HepG2 (cell line): ENCODE measurements at regions not wholly inside any gene's neighbourhood (a gene's known extent, or its start where the extent isn't known, plus 50 kb on each side); places are given as distances from the start of the nearest gene placed in this dataset.
"Not testable (repeated sequence)": the region's sequence is repeated elsewhere in the genome, so short reads cannot be mapped to it uniquely, and the experiment has no call there.

Experiments
- ATAC-seq: fragments of 200-7000 bp; cut with Tn5 transposase; 3 replicates; pipeline ENCODE4 v1.9.1; 2020; ENCODE audit warnings: mild to moderate bottlenecking, moderate library complexity
- BruUV-seq: library from RNA; stranded (reverse); fragments of 400-500 nt; replicated peaks from 2 replicates; lab custom pipeline; 2021; lab: Mats Ljungman, UMichigan
- CTCF ChIA-PET: fragments of 300-600 bp; formaldehyde crosslinking; extraction: SDS; loops from one replicate; lab custom pipeline; 2021; ENCODE audit warnings: low total read pairs, inconsistent platforms, low intra/inter-chr PET ratio; lab: Yijun Ruan, JAX
- POLR2A ChIA-PET: fragments of 350-600 bp; sonication (Branson Sonifier 250); formaldehyde crosslinking; loops from one replicate; lab custom pipeline; 2020; ENCODE audit warnings: antibody characterized with exemption, inconsistent platforms; lab: Yijun Ruan, JAX
- DNase-seq: peaks from one replicate; pipeline ENCODE4 v3.0.0-alpha.2; 2015; ENCODE audit warnings: low spot score
- FAIRE-seq: peaks from 3 replicates; lab custom pipeline; 2011; peaks lifted over from hg19 to GRCh38; lab: Jason Lieb, UNC
- H2AFZ ChIP-seq: one replicate; pipeline ENCODE4 v1.6.1; 2011; ENCODE audit warnings: low read length, inconsistent platforms
- H3K27ac ChIP-seq: fragments of 300-600 bp; 3 replicates; pipeline ENCODE4 v1.8.0; 2011; ENCODE audit warnings: mixed run types, mild to moderate bottlenecking, mixed read lengths, low read length, inconsistent platforms; ENCODE audit not compliant: insufficient read depth; ENCODE audit errors: extremely low read length
- H3K27me3 ChIP-seq, 2 experiments: fragments of 200-600 bp in 1 of 2; 2 replicates in 1 of 2; 3 replicates in 1 of 2; pipeline versions ENCODE4 v1.6.0 to v1.8.0; 2011; ENCODE audit warnings: low read length in 2 of 2, mild to moderate bottlenecking in 2 of 2, moderate library complexity in 2 of 2, inconsistent platforms in 1 of 2; ENCODE audit not compliant: insufficient read depth in 2 of 2, control insufficient read depth in 1 of 2
- H3K36me3 ChIP-seq, 2 experiments: fragments of 200-600 bp in 1 of 2; replicated peaks in 1 of 2; 2 replicates in 1 of 2; 3 replicates in 1 of 2; pipeline versions ENCODE4 v1.5.1 to v1.8.0; 2011; ENCODE audit warnings: low read length in 2 of 2, inconsistent platforms in 1 of 2; ENCODE audit not compliant: insufficient read depth in 2 of 2, control insufficient read depth in 1 of 2
- H3K4me1 ChIP-seq: 2 replicates; pipeline ENCODE4 v1.5.1; 2012; ENCODE audit warnings: low read length, inconsistent platforms; ENCODE audit not compliant: insufficient read depth
- H3K4me2 ChIP-seq: 2 replicates; pipeline ENCODE4 v1.6.0; 2011; ENCODE audit warnings: low read depth, low read length, inconsistent platforms
- H3K4me3 ChIP-seq, 3 experiments: fragments of 200-600 bp in 1 of 3; sonication (generic), shearing (Covaris generic) in 1 of 3; replicated peaks in 1 of 3; 2 replicates each; pipeline ENCODE4 v1.5.1; 2011 to 2016; ENCODE audit warnings: low read length in 3 of 3, inconsistent platforms in 2 of 3, low read depth in 2 of 3, mild to moderate bottlenecking in 2 of 3, control low read depth in 1 of 3, mixed read lengths in 1 of 3; ENCODE audit not compliant: insufficient read depth in 1 of 3
- H3K79me2 ChIP-seq: one replicate; pipeline ENCODE4 v1.6.1; 2011; ENCODE audit warnings: low read length, inconsistent platforms; ENCODE audit not compliant: insufficient read depth
- H3K9ac ChIP-seq: 2 replicates; pipeline ENCODE4 v1.6.0; 2011; ENCODE audit warnings: mild to moderate bottlenecking, low read depth, low read length, inconsistent platforms; ENCODE audit not compliant: insufficient read depth
- H3K9me3 ChIP-seq: 2 replicates; pipeline ENCODE4 v1.5.1; 2012; ENCODE audit warnings: mild to moderate bottlenecking, low read length
- H4K20me1 ChIP-seq: 2 replicates; pipeline ENCODE4 v1.6.0; 2011; ENCODE audit warnings: inconsistent platforms, mild to moderate bottlenecking, low read length, moderate library complexity; ENCODE audit not compliant: insufficient read depth
- CEBPB ChIP-seq: IDR thresholded peaks from 2 replicates; pipeline ENCODE4 v1.6.1; 2011; ENCODE audit warnings: low read depth, low read length, improper control_type of control experiment, borderline replicate concordance
- CHD2 ChIP-seq: IDR thresholded peaks from 2 replicates; pipeline ENCODE4 v1.6.1; 2011; ENCODE audit warnings: low read depth, low read length, improper control_type of control experiment
- FOXK1 ChIP-seq: sonication (generic); formaldehyde crosslinking; IDR thresholded peaks from 2 replicates; pipeline ENCODE4 v1.4.0; 2020; ENCODE audit warnings: low read depth, missing genetic modification reagents, borderline replicate concordance
- KLF6 ChIP-seq: IDR thresholded peaks from 2 replicates; pipeline ENCODE4 v1.8.0; 2016; ENCODE audit warnings: missing biosample characterization, missing genetic modification reagents
- NCOA1 ChIP-seq: sonication (generic); formaldehyde crosslinking; IDR thresholded peaks from 2 replicates; pipeline ENCODE4 v1.9.0; 2021; ENCODE audit warnings: missing genetic modification reagents
- PITX1 ChIP-seq: sonication (generic); formaldehyde crosslinking; IDR thresholded peaks from 2 replicates; pipeline ENCODE4 v1.5.1; 2020; ENCODE audit warnings: mild to moderate bottlenecking, missing genetic modification reagents
- SP2 ChIP-seq: sonication (generic); formaldehyde crosslinking; IDR thresholded peaks from 2 replicates; pipeline ENCODE4 v1.5.1; 2020; ENCODE audit warnings: mild to moderate bottlenecking, missing genetic modification reagents
- TBX2 ChIP-seq: sonication (generic); formaldehyde crosslinking; IDR thresholded peaks from 2 replicates; pipeline ENCODE4 v1.5.0; 2020; ENCODE audit warnings: missing genetic modification reagents, mild to moderate bottlenecking, borderline replicate concordance
- ZNF160 ChIP-seq: sonication (generic); formaldehyde crosslinking; IDR thresholded peaks from 2 replicates; pipeline ENCODE4 v1.8.0; 2022; ENCODE audit warnings: mild to moderate bottlenecking, inconsistent platforms, missing genetic modification reagents
- ZNF224 ChIP-seq: sonication (generic); formaldehyde crosslinking; IDR thresholded peaks from 2 replicates; pipeline ENCODE4 v1.5.0; 2020; ENCODE audit warnings: mild to moderate bottlenecking, missing genetic modification reagents
- ZNF317 ChIP-seq: sonication (generic); formaldehyde crosslinking; IDR thresholded peaks from 2 replicates; pipeline ENCODE4 v1.5.0; 2020; ENCODE audit warnings: mild to moderate bottlenecking, missing genetic modification reagents
- ZNF703 ChIP-seq: sonication (generic); formaldehyde crosslinking; IDR thresholded peaks from 2 replicates; pipeline ENCODE4 v1.5.1; 2020; ENCODE audit warnings: missing genetic modification reagents, mild to moderate bottlenecking, moderate library complexity, borderline replicate concordance
- WGBS: methylation state at CpG from one replicate; pipeline ENCODE4 v1.1.6; 2017; ENCODE audit warnings: low lambda C conversion rate; 5-methylcytosine and 5-hydroxymethylcytosine counted together
- in situ Hi-C: cut with HindIII; loops from 2 replicates; pipeline ENCODE4 v1.10.0; 2017; ENCODE audit warnings: low pct_unique_long_range_greater_than_20kb; ENCODE audit not compliant: extremely low pct_ligation_motif_present
- intact Hi-C: fragments of 100-400 bp; cut with micrococcal nuclease; formaldehyde crosslinking; loops from one replicate; pipeline ENCODE4 v1.10.0; 2022; ENCODE audit not compliant: unreplicated experiment
- TF ChIP-seq, protein P1 (sequence below): sonication (generic); formaldehyde crosslinking; IDR thresholded peaks from 2 replicates; pipeline ENCODE4 v1.8.0; 2022; ENCODE audit warnings: missing genetic modification reagents, mild to moderate bottlenecking, borderline replicate concordance
- TF ChIP-seq, protein P2 (sequence below): IDR thresholded peaks from 2 replicates; pipeline ENCODE4 v1.6.1; 2016; ENCODE audit warnings: low read depth, borderline replicate concordance

DNA sequence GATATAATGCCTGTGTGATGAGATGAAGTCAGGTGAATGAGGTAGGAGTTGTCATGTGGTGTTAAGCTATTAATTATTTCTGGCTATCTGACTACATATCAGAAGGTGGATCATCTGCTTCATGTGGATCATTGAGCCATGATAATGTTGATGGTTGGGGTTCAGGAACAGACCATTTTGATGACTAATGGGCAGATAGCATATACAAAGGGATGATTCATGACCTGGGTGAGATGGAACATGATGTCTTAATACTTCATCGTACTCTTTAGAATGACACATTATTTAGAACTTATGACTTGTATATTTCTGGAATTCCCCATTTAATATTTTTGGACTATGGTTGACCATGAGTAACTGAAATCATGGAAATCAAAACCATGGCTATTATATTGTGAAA lies 155.1 kb downstream of the OR13A1 start (continued):
- TF ChIP-seq, protein P1, sequence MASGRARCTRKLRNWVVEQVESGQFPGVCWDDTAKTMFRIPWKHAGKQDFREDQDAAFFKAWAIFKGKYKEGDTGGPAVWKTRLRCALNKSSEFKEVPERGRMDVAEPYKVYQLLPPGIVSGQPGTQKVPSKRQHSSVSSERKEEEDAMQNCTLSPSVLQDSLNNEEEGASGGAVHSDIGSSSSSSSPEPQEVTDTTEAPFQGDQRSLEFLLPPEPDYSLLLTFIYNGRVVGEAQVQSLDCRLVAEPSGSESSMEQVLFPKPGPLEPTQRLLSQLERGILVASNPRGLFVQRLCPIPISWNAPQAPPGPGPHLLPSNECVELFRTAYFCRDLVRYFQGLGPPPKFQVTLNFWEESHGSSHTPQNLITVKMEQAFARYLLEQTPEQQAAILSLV (CRISPR knock-in tag): no peak
- TF ChIP-seq SP2 (CRISPR knock-in tag) (no peak), FOXK1 (CRISPR knock-in tag) (no peak), ZNF224 (CRISPR knock-in tag) (no peak), CEBPB (no peak), ZNF317 (no peak), KLF6 (CRISPR knock-in tag) (no peak)

DNA sequence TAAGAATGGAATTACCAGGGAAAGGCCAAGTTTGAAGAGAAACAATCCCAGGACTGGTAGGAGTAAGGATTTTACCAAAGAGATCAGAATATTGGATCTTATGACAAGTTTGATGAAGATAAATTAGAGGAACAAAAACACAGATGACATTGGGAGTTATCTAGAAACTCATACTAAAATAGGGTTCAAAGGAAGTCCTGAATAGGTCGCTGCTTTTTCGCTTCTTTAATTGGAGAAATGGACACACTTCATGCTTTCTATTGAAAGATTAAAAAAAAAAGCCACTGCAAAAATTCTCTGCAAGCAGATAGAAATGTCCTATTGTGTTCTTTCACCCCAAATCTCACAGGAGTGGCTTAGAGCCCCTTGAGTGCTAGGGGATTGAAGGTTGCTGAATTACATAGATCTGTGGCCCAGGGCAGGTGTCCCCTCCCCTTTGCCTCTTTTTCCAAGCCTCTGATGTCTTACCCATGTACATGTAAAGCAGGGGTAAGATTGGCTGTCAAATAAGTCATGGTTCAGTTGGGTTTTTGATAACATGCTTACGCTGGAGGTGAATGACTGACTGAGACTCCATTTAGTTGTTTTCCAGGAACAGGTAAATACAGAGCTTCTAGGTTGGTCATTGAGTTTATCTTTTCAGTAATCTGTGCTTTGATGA lies 152.0 kb downstream of the OR13A1 start:
- H3K79me2 ChIP-seq: no peaks in the 10 kb centered on the region
- no peaks in the 10 kb centered on the region for H3K4me1 ChIP-seq
- in situ Hi-C loops: no loop called here
- CTCF ChIA-PET: no interaction called here
- no peak for FAIRE-seq
- DNase-seq: no peak
- no peaks in the 10 kb centered on the region; a peak in 1 of 5 replicates for H3K27me3 ChIP-seq
- no peak for ATAC-seq
- WGBS: 0% methylated on average over 3 of the region's 3 CpGs
- H3K9me3 ChIP-seq: no peaks in the 10 kb centered on the region
- no peak overlapping the region for H3K4me3 ChIP-seq
- intact Hi-C loops: no loop called here
- H3K36me3 ChIP-seq: no peaks in the 10 kb centered on the region
- no peak overlapping the region for H3K9ac ChIP-seq
- no peak for TF ChIP-seq NCOA1 (CRISPR knock-in tag)
- TF ChIP-seq ZNF160 (CRISPR knock-in tag): no peak
- TF ChIP-seq, protein P2, sequence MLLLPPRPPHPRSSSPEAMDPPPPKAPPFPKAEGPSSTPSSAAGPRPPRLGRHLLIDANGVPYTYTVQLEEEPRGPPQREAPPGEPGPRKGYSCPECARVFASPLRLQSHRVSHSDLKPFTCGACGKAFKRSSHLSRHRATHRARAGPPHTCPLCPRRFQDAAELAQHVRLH (CRISPR knock-in tag): no peak
- TF ChIP-seq TBX2 (CRISPR knock-in tag): no peak
- no peak for TF ChIP-seq ZNF703 (CRISPR knock-in tag)
- no peak for TF ChIP-seq CHD2
- no peak for TF ChIP-seq PITX1
- H3K4me2 ChIP-seq: no peak overlapping the region
- no TSS peak for BruUV-seq
- H4K20me1 ChIP-seq: no peaks in the 10 kb centered on the region
- POLR2A ChIA-PET: no interaction called here
- no peak overlapping the region for H3K27ac ChIP-seq
- H2AFZ ChIP-seq: no peak overlapping the region

DNA sequence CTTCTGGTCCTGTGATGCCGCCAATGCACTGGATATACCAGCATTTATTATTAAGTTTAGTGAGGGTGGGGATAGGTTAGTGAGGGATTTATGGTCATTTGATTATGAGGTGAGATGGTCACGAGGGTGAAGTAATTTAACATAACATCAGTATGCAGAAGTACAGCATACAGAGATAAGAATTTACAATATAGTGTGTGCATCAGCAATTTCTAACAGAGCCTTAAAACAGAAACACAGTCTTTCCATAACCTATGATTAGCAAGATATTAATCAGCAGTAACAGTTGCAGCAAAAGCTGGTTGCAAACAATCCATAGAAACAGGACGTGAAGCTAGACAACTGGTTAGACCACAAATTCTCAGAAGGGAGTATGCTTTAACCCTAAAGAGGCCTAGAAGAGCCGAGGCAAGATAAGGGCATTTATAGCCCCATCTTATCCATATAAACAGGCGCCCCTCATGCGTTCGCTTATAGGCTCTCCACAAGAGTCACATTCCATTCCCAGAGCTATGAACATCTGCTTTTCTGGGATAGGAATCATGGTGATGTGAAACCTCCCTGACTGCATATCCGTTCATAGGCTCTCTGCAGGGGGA lies 139.8 kb downstream of the OR13A1 start:
- in situ Hi-C loops, H3K4me3 ChIP-seq, H2AFZ ChIP-seq, FAIRE-seq, intact Hi-C loops, H3K4me2 ChIP-seq, DNase-seq, BruUV-seq, H3K9me3 ChIP-seq, CTCF ChIA-PET, H3K27me3 ChIP-seq, H3K27ac ChIP-seq, H3K4me1 ChIP-seq, ATAC-seq, H4K20me1 ChIP-seq, H3K36me3 ChIP-seq, H3K9ac ChIP-seq, POLR2A ChIA-PET, H3K79me2 ChIP-seq: not testable (repeated sequence)
- WGBS: 10% methylated on average over 8 of the region's 8 CpGs
